ENCODE measurements at regions not wholly inside any gene's neighbourhood (a gene's known extent, or its start where the extent isn't known, plus 50 kb on each side); places are given as distances from the start of the nearest gene placed in this dataset.

GRCh38 chr9:90069085-90069484 is 464.3 kb downstream of the GADD45G start:
- H3K4me1 Mint-ChIP-seq (ENCODE audit: unreplicated experiment) = peaks cover 6% of the 10 kb centered on the region
- H3K36me3 Mint-ChIP-seq (ENCODE audit: low read depth, unreplicated experiment) = no peaks in the 10 kb centered on the region
- H3K27me3 Mint-ChIP-seq (ENCODE audit: unreplicated experiment) = no peaks in the 10 kb centered on the region
- DNase-seq (ENCODE audit: low spot score) = no peak
- no peak overlapping the region for H3K4me3 Mint-ChIP-seq (ENCODE audit: unreplicated experiment)
- no peak overlapping the region for H3K27ac Mint-ChIP-seq (ENCODE audit: unreplicated experiment)
- H3K9me3 Mint-ChIP-seq (ENCODE audit: unreplicated experiment) = no peaks in the 10 kb centered on the region
- TF ChIP-seq, protein P1, sequence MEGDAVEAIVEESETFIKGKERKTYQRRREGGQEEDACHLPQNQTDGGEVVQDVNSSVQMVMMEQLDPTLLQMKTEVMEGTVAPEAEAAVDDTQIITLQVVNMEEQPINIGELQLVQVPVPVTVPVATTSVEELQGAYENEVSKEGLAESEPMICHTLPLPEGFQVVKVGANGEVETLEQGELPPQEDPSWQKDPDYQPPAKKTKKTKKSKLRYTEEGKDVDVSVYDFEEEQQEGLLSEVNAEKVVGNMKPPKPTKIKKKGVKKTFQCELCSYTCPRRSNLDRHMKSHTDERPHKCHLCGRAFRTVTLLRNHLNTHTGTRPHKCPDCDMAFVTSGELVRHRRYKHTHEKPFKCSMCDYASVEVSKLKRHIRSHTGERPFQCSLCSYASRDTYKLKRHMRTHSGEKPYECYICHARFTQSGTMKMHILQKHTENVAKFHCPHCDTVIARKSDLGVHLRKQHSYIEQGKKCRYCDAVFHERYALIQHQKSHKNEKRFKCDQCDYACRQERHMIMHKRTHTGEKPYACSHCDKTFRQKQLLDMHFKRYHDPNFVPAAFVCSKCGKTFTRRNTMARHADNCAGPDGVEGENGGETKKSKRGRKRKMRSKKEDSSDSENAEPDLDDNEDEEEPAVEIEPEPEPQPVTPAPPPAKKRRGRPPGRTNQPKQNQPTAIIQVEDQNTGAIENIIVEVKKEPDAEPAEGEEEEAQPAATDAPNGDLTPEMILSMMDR (IDR thresholded peaks at IDR 0.05; ENCODE audit: unreplicated experiment) = no peak

DNA sequence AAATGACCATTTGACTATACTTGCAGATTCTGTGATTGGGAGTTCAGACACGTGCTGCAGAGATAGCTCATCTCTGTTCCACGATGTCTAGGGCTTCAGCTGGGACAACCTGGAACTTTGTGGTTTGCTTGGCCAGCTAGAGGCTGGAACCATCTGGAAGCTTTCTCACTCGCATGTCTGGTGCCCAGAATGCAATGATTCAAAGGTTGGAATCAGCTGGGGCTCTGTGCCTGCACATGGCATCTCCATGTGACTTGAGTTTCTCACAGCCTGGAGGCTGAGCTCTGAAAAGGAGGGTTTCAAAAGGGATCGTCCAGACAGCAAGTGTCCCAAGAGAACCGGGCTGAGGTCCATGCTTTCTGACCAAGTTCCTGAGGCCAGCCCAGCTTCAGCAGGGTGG is 465.2 kb downstream of the GADD45G start:
- no peak for DNase-seq (ENCODE audit: low spot score)
- peaks cover 6% of the 10 kb centered on the region for H3K4me1 Mint-ChIP-seq (ENCODE audit: unreplicated experiment)
- H3K27me3 Mint-ChIP-seq (ENCODE audit: unreplicated experiment) = no peaks in the 10 kb centered on the region
- H3K9me3 Mint-ChIP-seq (ENCODE audit: unreplicated experiment) = no peaks in the 10 kb centered on the region
- H3K36me3 Mint-ChIP-seq (ENCODE audit: low read depth, unreplicated experiment) = no peaks in the 10 kb centered on the region
- H3K27ac Mint-ChIP-seq (ENCODE audit: unreplicated experiment) = no peak overlapping the region
- no peak overlapping the region for H3K4me3 Mint-ChIP-seq (ENCODE audit: unreplicated experiment)
- TF ChIP-seq, protein P1 (IDR thresholded peaks at IDR 0.05; ENCODE audit: unreplicated experiment) = no peak

DNA sequence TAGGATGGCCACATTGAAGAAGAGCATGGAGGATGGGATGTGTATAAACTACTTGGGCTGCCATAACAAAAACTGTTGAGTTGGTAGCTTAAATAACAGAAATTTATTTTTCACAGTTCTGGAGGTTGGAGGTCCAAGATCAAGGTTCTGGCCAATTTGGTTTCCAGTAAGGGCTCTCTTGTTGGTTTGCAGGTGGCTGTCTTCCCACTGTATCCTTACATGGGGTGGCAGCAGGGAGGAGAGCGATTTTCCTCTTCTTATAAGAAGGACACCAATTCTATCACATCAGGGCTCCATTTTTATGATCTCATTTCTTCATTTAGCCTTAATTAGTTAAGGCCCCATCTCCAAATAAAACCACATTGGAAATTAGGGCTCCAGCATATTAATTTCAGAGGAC is 465.7 kb downstream of the GADD45G start:
- no peak overlapping the region for H3K27ac Mint-ChIP-seq (ENCODE audit: unreplicated experiment)
- no peaks in the 10 kb centered on the region for H3K36me3 Mint-ChIP-seq (ENCODE audit: low read depth, unreplicated experiment)
- H3K27me3 Mint-ChIP-seq (ENCODE audit: unreplicated experiment) = no peaks in the 10 kb centered on the region
- TF ChIP-seq, protein P1 (IDR thresholded peaks at IDR 0.05; ENCODE audit: unreplicated experiment) = no peak
- no peaks in the 10 kb centered on the region for H3K9me3 Mint-ChIP-seq (ENCODE audit: unreplicated experiment)
- DNase-seq (ENCODE audit: low spot score) = no peak
- no peak overlapping the region for H3K4me3 Mint-ChIP-seq (ENCODE audit: unreplicated experiment)
- H3K4me1 Mint-ChIP-seq (ENCODE audit: unreplicated experiment) = peaks cover 6% of the 10 kb centered on the region

GRCh38 chr9:90070931-90071660 is 466.3 kb downstream of the GADD45G start:
- TF ChIP-seq, protein P1 (IDR thresholded peaks at IDR 0.05; ENCODE audit: unreplicated experiment) = no peak
- Mint-ChIP-seq H3K27ac (ENCODE audit: unreplicated experiment) (no peak overlapping the region), H3K9me3 (ENCODE audit: unreplicated experiment) (no peaks in the 10 kb centered on the region), H3K27me3 (ENCODE audit: unreplicated experiment) (no peaks in the 10 kb centered on the region), H3K4me3 (ENCODE audit: unreplicated experiment) (no peak overlapping the region), H3K36me3 (ENCODE audit: low read depth, unreplicated experiment) (no peaks in the 10 kb centered on the region), H3K4me1 (ENCODE audit: unreplicated experiment) (peaks cover 6% of the 10 kb centered on the region)
- DNase-seq (ENCODE audit: low spot score) = no peak

DNA sequence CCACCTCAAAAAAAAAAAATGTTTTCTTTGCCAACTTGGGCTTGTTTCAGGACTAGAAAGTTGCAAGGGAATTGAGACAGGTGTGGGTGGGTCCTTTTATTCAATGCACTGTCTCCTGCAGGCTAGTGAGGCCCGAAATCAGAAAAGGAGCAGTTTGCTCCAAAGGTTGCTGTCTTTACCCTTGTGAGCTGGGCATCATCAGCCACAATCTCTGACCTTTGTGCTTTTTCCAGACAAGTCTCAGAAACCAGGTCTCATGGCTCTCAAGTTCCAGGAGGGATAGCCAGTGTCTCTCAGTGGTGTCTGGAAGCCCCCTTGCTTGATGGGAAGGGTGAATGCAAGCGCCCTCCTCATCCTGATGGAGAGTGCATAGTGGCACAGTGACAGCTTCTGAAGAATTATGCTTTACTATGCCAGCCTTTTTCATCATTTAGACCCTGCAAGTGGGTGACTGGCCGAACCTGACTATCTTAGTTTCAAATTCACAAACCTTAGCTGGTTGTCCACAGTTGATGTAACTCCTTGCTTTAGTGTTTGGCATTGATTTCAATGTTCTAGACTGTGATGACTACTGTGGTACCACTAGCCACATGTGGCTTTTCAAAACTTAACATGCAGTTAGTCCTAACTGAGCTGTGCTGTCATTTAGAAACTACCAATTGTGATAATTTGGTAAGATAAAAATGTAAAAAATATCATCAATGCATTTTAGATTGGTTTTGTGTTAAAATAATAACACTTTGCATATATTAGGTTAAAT is 468.6 kb downstream of the GADD45G start:
- TF ChIP-seq, protein P1 (IDR thresholded peaks at IDR 0.05; ENCODE audit: unreplicated experiment) = no peak
- no peaks in the 10 kb centered on the region for H3K4me1 Mint-ChIP-seq (ENCODE audit: unreplicated experiment)
- no peaks in the 10 kb centered on the region for H3K9me3 Mint-ChIP-seq (ENCODE audit: unreplicated experiment)
- H3K36me3 Mint-ChIP-seq (ENCODE audit: low read depth, unreplicated experiment) = no peaks in the 10 kb centered on the region
- no peak for DNase-seq (ENCODE audit: low spot score)
- H3K4me3 Mint-ChIP-seq (ENCODE audit: unreplicated experiment) = no peak overlapping the region
- no peak overlapping the region for H3K27ac Mint-ChIP-seq (ENCODE audit: unreplicated experiment)
- H3K27me3 Mint-ChIP-seq (ENCODE audit: unreplicated experiment) = no peaks in the 10 kb centered on the region

Data from endothelial cell (in vitro differentiated cells).